ENCODE measurements at regions not wholly inside any gene's neighbourhood (a gene's known extent, or its start where the extent isn't known, plus 50 kb on each side); places are given as distances from the start of the nearest gene placed in this dataset.

- TF ChIP-seq CTCF (IDR thresholded peaks at IDR 0.05) (no peak), POLR2AphosphoS5 (IDR thresholded peaks at IDR 0.05) (no peak), POLR2A (IDR thresholded peaks at IDR 0.05) (no peak), EP300 (IDR thresholded peaks at IDR 0.05) (no peak)
Observed at GRCh38 chr18:40686836-40687235, 1268.2 kb upstream of the PIK3C3 start.

All from sigmoid colon (tissue), 4 donors.